HFFc6 (cell line): ENCODE measurements at regions not wholly inside any gene's neighbourhood (a gene's known extent, or its start where the extent isn't known, plus 50 kb on each side); places are given as distances from the start of the nearest gene placed in this dataset.

ENCODE experiments used
- DNase-seq: peaks from one replicate; pipeline ENCODE4 v3.0.0-alpha.2; 2018
- H3K27ac Mint-ChIP-seq: 2 replicates; pipeline ENCODE4 v1.8.0; 2020; ENCODE audit warnings: mild to moderate bottlenecking, mixed read lengths
- H3K27me3 Mint-ChIP-seq: 2 replicates; pipeline ENCODE4 v1.8.0; 2021; ENCODE audit warnings: mild to moderate bottlenecking, moderate library complexity, mixed read lengths; ENCODE audit not compliant: insufficient read depth
- H3K36me3 Mint-ChIP-seq: 2 replicates; pipeline ENCODE4 v1.8.0; 2021; ENCODE audit warnings: low read depth, mixed read lengths
- H3K4me1 Mint-ChIP-seq: 2 replicates; pipeline ENCODE4 v1.8.0; 2020; ENCODE audit warnings: low read depth, mixed read lengths
- H3K4me3 Mint-ChIP-seq: 2 replicates; pipeline ENCODE4 v1.8.0; 2020; ENCODE audit warnings: mild to moderate bottlenecking, moderate library complexity, mixed read lengths
- H3K9me3 Mint-ChIP-seq: 2 replicates; pipeline ENCODE4 v1.8.0; 2020; ENCODE audit warnings: mild to moderate bottlenecking, mixed read lengths
- CTCF ChIP-seq: fragments of 200-600 bp; sonication (generic); IDR thresholded peaks from 2 replicates; pipeline ENCODE4 v1.5.0; 2021; ENCODE audit warnings: antibody characterized with exemption, mild to moderate bottlenecking

- Mint-ChIP-seq H3K27ac (no peak overlapping the region), H3K4me1 (no peaks in the 10 kb centered on the region), H3K4me3 (no peak overlapping the region), H3K27me3 (peaks cover 1% of the 10 kb centered on the region), H3K36me3 (no peaks in the 10 kb centered on the region; the same call in 1 of the 2 replicates), H3K9me3 (peaks cover 42% of the 10 kb centered on the region)
- TF ChIP-seq CTCF: no peak
- DNase-seq: no peak
Measured at GRCh38 chr15:94579286-94579685, 347.9 kb downstream of the MCTP2 start.

GRCh38 chr15:94580211-94580885 is 349.0 kb downstream of the MCTP2 start:
- Mint-ChIP-seq H3K4me1 (no peaks in the 10 kb centered on the region), H3K36me3 (no peaks in the 10 kb centered on the region; the same call in 1 of the 2 replicates), H3K27me3 (peaks cover 1% of the 10 kb centered on the region), H3K9me3 (peaks cover 49% of the 10 kb centered on the region), H3K4me3 (no peak overlapping the region), H3K27ac (no peak overlapping the region)
- DNase-seq: no peak
- TF ChIP-seq CTCF: no peak

DNA sequence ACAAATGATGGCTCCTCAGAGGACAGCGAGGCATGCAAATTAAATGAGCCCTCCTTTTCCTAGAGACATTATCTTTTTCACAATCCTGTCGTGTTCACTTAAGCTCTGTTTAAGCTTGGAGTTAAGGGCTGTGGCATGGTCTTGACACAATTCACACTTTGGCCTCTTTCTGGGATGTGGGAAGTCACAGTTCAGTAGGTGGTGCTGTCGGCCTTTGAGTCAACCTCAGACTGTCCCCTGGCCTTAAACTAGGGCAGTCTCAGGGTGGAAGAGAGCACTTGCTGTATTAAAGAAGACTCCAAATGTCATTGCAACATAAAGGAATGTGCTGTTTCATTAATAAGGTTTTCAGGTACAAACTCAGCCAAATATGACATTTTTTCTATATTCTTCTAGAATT is 351.0 kb downstream of the MCTP2 start:
- Mint-ChIP-seq H3K27ac (no peak overlapping the region), H3K27me3 (peaks cover 1% of the 10 kb centered on the region), H3K4me1 (no peaks in the 10 kb centered on the region), H3K9me3 (peaks cover 42% of the 10 kb centered on the region), H3K4me3 (no peak overlapping the region), H3K36me3 (no peaks in the 10 kb centered on the region; the same call in 1 of the 2 replicates)
- DNase-seq: no peak
- TF ChIP-seq CTCF: no peak

DNA sequence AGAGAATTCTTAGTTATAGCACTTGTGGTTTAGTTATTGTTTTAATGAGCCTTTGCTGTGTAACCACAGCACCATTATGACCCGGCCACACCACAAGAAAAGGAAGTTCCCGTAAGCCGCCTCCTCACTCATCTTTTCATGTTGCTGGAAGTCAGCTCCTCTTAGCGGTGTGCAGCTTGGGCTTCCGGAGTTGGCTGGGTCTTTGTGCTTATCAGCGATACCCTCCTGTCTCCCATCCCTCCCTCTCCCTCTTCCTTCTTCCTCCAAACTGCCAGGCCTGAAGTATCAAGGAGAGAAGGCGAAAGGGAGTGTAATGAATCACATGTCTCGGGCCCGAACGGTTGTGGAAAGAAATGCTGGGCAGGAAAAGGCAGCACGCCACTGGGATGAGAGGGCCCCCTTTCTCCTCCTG is 353.5 kb downstream of the MCTP2 start:
- H3K36me3 Mint-ChIP-seq: no peaks in the 10 kb centered on the region; the same call in 1 of the 2 replicates
- H3K4me1 Mint-ChIP-seq: no peaks in the 10 kb centered on the region
- no peak for DNase-seq
- TF ChIP-seq CTCF: no peak
- peaks cover 1% of the 10 kb centered on the region for H3K27me3 Mint-ChIP-seq
- H3K4me3 Mint-ChIP-seq: no peak overlapping the region
- H3K9me3 Mint-ChIP-seq: peaks cover 44% of the 10 kb centered on the region
- H3K27ac Mint-ChIP-seq: no peak overlapping the region

DNA sequence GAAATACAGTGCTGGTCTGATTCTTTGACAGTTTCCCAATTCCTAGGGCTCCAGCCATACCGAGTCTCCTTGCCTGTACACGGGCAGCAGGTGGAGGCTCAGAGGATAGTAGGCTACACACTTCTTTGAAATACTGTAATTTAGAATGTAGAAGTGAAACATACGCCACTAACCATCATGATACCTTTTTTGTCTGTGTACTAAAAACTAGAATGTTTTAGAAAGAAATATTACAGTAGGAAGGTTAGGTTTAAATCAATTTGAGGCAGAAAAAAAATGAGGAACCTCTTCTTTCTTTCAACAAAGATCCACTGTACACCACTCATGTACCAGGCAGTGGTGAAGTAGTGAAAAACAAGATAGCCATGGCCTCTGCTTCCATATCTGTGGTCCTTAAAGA is 354.7 kb downstream of the MCTP2 start:
- H3K4me1 Mint-ChIP-seq: no peaks in the 10 kb centered on the region
- peaks cover 42% of the 10 kb centered on the region for H3K9me3 Mint-ChIP-seq
- no peak overlapping the region for H3K27ac Mint-ChIP-seq
- no peak for TF ChIP-seq CTCF
- peaks cover 1% of the 10 kb centered on the region; the same call in 1 of the 2 replicates for H3K27me3 Mint-ChIP-seq
- H3K36me3 Mint-ChIP-seq: no peaks in the 10 kb centered on the region
- H3K4me3 Mint-ChIP-seq: no peak overlapping the region
- DNase-seq: no peak
